ENCODE measurements at regions not wholly inside any gene's neighbourhood (a gene's known extent, or its start where the extent isn't known, plus 50 kb on each side); places are given as distances from the start of the nearest gene placed in this dataset.
"Not testable (repeated sequence)": the region's sequence is repeated elsewhere in the genome, so short reads cannot be mapped to it uniquely, and the experiment has no call there.

DNA sequence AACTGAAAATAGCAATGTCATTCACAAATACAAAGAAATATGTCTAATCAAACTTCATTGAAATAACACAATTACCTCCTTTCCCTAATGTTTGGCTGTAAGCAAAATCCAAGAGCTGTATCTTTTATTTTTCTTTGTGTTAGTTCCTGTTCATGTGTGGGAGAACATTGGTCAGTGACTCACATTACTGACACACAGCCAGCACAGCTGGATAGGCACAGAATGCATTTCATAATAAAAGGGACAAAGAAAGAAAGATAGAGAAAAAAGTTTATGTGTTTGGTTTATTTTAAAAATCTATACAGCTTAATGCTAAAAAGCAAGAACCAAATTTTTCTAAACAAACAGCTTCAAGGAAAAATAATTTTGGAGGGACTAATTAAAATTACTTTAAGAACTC is 185.6 kb upstream of the COL3A1 start:
- peak; percentile 99 for FAIRE-seq

GRCh38 chr2:188789951-188790350 is 184.2 kb upstream of the COL3A1 start:
- FAIRE-seq = no peak

GRCh38 chr2:188794453-188794852 is 179.7 kb upstream of the COL3A1 start:
- not testable (repeated sequence) for FAIRE-seq

DNA sequence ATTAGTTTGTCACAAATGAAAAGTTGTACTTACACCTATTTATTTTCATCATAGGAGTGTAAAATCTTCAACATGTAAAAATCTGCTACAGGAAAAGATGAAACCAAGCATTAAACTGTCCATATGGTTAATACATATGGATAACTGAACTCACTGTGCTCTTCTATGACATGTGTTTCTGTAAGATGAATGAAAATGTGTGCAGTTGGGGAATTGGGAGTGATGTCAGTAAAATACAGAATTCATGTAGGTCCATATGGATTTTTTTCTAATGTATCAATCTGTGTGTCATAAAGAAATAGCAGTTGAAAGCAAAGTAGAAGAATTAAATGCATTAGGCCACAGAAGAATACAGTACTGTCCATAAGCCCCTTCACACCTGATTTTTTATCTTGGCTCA is 178.4 kb upstream of the COL3A1 start:
- FAIRE-seq = no peak

DNA sequence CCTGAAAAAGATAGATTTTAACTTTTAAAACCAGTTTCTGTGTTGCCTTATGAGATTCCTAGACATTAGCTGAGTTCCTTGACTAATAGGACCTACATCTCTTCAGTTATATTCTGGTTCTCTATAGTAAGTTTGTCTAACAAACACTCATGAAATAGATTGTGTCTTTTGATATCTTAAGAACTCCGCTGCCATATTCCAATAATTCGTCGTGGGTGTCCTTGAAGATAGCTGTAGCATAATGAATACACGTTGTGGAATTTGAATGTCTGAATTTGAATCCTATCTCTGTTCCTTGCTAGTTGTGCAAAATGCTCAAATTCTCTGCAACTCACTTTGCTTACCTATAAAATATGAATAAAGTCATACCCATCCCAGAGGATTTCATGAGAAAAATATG is 176.8 kb upstream of the COL3A1 start:
- FAIRE-seq = peak; percentile 4

DNA sequence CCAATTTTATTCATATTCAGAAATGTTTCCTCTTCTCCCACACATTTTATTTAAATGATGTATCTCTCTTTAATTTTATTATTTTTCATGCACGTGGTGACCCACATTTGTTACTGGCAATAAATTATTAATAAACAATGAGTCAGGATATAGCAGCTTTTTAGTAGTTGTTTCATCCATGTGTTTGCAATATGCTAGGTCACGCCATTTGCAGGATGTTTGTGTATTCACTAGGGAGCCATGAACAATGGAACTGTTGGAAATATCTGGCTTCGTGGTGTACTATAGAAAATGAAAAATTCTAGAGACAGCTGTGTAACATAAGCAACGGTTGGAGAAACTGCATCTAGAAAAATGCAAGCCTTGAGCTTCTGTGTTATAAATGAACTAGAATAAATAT is 176.0 kb upstream of the COL3A1 start:
- FAIRE-seq = peak; percentile 100

GRCh38 chr2:188805219-188805618 is 169.0 kb upstream of the COL3A1 start:
- FAIRE-seq = no peak

GRCh38 chr2:188808947-188809355 is 165.2 kb upstream of the COL3A1 start:
- no peak for FAIRE-seq

DNA sequence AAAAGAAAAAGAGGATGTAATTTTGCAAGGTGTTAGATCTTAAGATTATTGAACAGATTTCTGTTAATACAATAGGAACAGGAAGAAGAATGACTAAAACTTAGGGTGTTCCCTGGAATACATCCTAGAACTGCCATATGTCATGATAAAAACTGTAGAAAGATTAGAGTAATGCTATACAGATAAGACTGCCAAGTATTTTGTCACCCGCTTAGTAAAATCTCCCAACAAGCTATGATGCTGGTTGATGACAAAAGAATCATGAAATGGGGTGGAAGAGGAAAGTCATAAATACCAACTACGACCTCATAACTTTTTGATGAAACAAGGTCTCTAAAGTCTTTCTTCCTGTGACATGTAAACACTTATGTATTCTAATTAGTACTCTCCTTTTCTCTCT is 163.6 kb upstream of the COL3A1 start:
- no peak for FAIRE-seq

- no peak for FAIRE-seq
Measured at GRCh38 chr2:188811522-188811921, 162.7 kb upstream of the COL3A1 start.

- FAIRE-seq = no peak
Measured at GRCh38 chr2:188813315-188813714, 160.9 kb upstream of the COL3A1 start.

DNA sequence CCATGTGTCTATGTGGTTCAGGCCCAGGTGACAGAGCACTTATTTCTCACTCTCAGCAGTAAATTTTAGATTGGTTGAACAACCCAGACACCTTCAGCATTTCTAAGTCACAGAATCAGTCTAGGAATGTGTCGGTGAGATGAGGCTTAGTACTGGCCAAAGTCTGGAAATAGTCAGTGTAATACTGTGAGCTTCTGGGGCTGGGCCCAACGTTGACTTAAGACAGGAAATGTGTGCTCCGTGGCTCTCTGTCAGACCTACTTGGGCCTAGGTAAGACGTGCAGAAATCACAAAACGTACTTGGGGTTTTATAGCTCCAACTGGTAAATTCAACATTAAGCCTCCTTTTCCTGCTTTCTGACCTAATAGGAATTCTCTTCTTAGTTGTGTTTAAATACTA is 160.3 kb upstream of the COL3A1 start:
- FAIRE-seq = no peak

GRCh38 chr2:188819011-188819410 is 155.2 kb upstream of the COL3A1 start:
- no peak for FAIRE-seq

- FAIRE-seq = peak; percentile 85
Measured at GRCh38 chr2:188819792-188820191, 154.4 kb upstream of the COL3A1 start.

- FAIRE-seq = peak; percentile 55
Measured at GRCh38 chr2:188820576-188820975, 153.6 kb upstream of the COL3A1 start.

GRCh38 chr2:188824125-188824524 is 150.0 kb upstream of the COL3A1 start:
- no peak for FAIRE-seq

GRCh38 chr2:188833331-188833730 is 140.8 kb upstream of the COL3A1 start:
- no peak for FAIRE-seq

GRCh38 chr2:188833799-188834198 is 140.4 kb upstream of the COL3A1 start:
- FAIRE-seq = no peak

GRCh38 chr2:188835006-188835405 is 139.2 kb upstream of the COL3A1 start:
- FAIRE-seq = peak; percentile 97

- no peak for FAIRE-seq
Measured at GRCh38 chr2:188835821-188836220, 138.4 kb upstream of the COL3A1 start.

GRCh38 chr2:188845692-188846091 is 128.5 kb upstream of the COL3A1 start:
- no peak for FAIRE-seq

- peak; percentile 93 for FAIRE-seq
Measured at GRCh38 chr2:188848887-188849435, 125.2 kb upstream of the COL3A1 start.

DNA sequence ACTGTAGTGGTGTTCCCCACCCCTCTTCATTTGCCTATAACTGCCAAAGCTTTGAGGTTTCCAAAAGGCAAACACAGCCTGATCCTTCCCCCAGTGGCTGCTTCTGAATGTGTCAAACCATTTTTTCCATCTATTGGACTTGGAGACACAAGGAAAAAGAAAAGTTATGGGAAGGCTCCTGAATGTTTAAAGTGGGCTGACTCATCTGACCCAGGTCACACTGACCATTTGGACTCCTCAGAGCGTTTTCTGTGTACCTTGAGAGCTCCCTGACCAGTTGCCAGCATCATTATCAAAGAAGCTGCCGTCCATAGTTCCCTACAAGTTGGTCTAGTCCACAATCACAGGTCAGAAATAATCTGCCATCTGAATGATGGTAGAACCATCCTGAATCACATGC is 123.4 kb upstream of the COL3A1 start:
- FAIRE-seq = no peak

- no peak for FAIRE-seq
Measured at GRCh38 chr2:188851311-188851710, 122.9 kb upstream of the COL3A1 start.

DNA sequence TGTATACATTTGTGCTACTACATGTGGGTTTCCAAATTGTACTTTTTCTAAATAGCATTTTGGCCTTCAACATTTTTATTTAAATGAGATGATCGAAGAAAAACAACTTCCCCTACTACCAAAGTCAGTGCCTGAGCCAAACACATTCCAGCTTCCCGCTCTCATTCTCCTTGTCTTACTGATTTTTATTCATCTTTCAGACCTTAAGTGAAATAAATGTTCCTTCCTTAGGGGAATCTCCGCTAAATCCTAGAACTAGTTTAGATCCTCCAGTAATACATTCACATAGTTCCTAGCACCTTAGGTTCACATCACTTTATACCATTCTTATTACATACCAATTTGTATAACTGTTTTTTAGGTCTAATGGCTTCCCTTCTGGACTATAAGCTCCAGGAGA is 122.3 kb upstream of the COL3A1 start:
- FAIRE-seq = no peak

- no peak for FAIRE-seq
Measured at GRCh38 chr2:188852772-188853171, 121.4 kb upstream of the COL3A1 start.
